Keratinocyte (primary cell): ENCODE measurements at regions not wholly inside any gene's neighbourhood (a gene's known extent, or its start where the extent isn't known, plus 50 kb on each side); places are given as distances from the start of the nearest gene placed in this dataset.

Source experiments
- DNase-seq: peaks from one replicate; pipeline ENCODE4 v3.0.0-alpha.2; 2011; ENCODE audit warnings: low read depth, missing footprints, low spot score
- FAIRE-seq: peaks from 2 replicates; lab custom pipeline; 2011; peaks lifted over from hg19 to GRCh38; lab: Jason Lieb, UNC
- H2AFZ ChIP-seq: 2 replicates; pipeline ENCODE4 v1.6.0; 2012; ENCODE audit warnings: low read length, control low read depth, inconsistent platforms; ENCODE audit not compliant: control insufficient read depth
- H3K27ac ChIP-seq: 2 replicates; pipeline ENCODE4 v1.5.1; 2011; ENCODE audit warnings: low read length; ENCODE audit not compliant: control insufficient read depth, insufficient read depth
- H3K27me3 ChIP-seq: 3 replicates; pipeline ENCODE4 v1.6.0; 2011; ENCODE audit warnings: low read length; ENCODE audit not compliant: control insufficient read depth, insufficient read depth; ENCODE audit errors: extremely low read depth
- H3K36me3 ChIP-seq, 2 experiments: 2 replicates in 1 of 2; 3 replicates in 1 of 2; pipeline ENCODE4 v1.5.1; 2011; ENCODE audit warnings: low read length in 2 of 2, mild to moderate bottlenecking in 1 of 2; ENCODE audit not compliant: control insufficient read depth in 2 of 2, insufficient read depth in 2 of 2; ENCODE audit errors: extremely low read depth in 1 of 2
- H3K4me1 ChIP-seq: 3 replicates; pipeline ENCODE4 v1.5.1; 2011; ENCODE audit warnings: low read length; ENCODE audit not compliant: control insufficient read depth, insufficient read depth; ENCODE audit errors: extremely low read depth
- H3K4me2 ChIP-seq: 3 replicates; pipeline ENCODE4 v1.6.0; 2011; ENCODE audit warnings: low read depth, low read length; ENCODE audit not compliant: control insufficient read depth, insufficient read depth; ENCODE audit errors: extremely low read depth
- H3K4me3 ChIP-seq, 3 experiments: fragments of 200-600 bp in 1 of 3; sonication (generic) in 1 of 3; 2 replicates in 2 of 3; 3 replicates in 1 of 3; pipeline ENCODE4 v1.5.1; 2011 to 2016; ENCODE audit warnings: low read length in 3 of 3, mild to moderate bottlenecking in 3 of 3, control low read depth in 2 of 3, inconsistent platforms in 1 of 3, low read depth in 1 of 3, mixed read lengths in 1 of 3, mixed run types in 1 of 3, moderate library complexity in 1 of 3; ENCODE audit not compliant: control insufficient read depth in 2 of 3, insufficient read depth in 2 of 3; ENCODE audit errors: extremely low read depth in 1 of 3
- H3K79me2 ChIP-seq: 2 replicates; pipeline ENCODE4 v1.6.0; 2012; ENCODE audit warnings: low read length; ENCODE audit not compliant: control insufficient read depth, insufficient read depth
- H3K9ac ChIP-seq: 3 replicates; pipeline ENCODE4 v1.6.0; 2011; ENCODE audit warnings: low read length; ENCODE audit not compliant: control insufficient read depth, insufficient read depth; ENCODE audit errors: extremely low read depth
- H3K9me1 ChIP-seq: 3 replicates; pipeline ENCODE4 v1.6.0; 2011; ENCODE audit warnings: low read length; ENCODE audit not compliant: control insufficient read depth, insufficient read depth; ENCODE audit errors: extremely low read depth
- H3K9me3 ChIP-seq: 2 replicates; pipeline ENCODE4 v1.5.1; 2012; ENCODE audit warnings: low read depth, low read length; ENCODE audit not compliant: control insufficient read depth
- H4K20me1 ChIP-seq: 3 replicates; pipeline ENCODE4 v1.6.0; 2011; ENCODE audit warnings: low read length; ENCODE audit not compliant: control insufficient read depth, insufficient read depth; ENCODE audit errors: extremely low read depth
- CTCF ChIP-seq, 3 experiments: IDR thresholded peaks in 1 of 3; conservative IDR thresholded peaks in 1 of 3; optimal IDR thresholded peaks in 1 of 3; 2 replicates in 2 of 3; 3 replicates in 1 of 3; pipeline versions ENCODE3 to v1.5.1; 2011; ENCODE audit warnings: low read length in 3 of 3, mild to moderate bottlenecking in 3 of 3, moderate library complexity in 2 of 3, control low read depth in 1 of 3, inconsistent platforms in 1 of 3; ENCODE audit not compliant: insufficient read depth in 2 of 3; ENCODE audit errors: extremely low read depth in 1 of 3
- EZH2 ChIP-seq: IDR thresholded peaks from one replicate; pipeline ENCODE4 v1.6.1; 2012; ENCODE audit warnings: inconsistent platforms, mild to moderate bottlenecking, low read length, moderate library complexity
- dilution Hi-C: fragments of 300-500 bp; cut with MboI; formaldehyde crosslinking; loops from one replicate; pipeline ENCODE4 v1.7.0; 2020; ENCODE audit warnings: low sequenced_read_pairs; ENCODE audit not compliant: extremely low pct_ligation_motif_present

GRCh38 chr6:151719070-151719469 is 88.4 kb upstream of the ESR1 start:
- H4K20me1 ChIP-seq, result no peaks in the 10 kb centered on the region
- H3K9me3 ChIP-seq, result no peaks in the 10 kb centered on the region
- H3K27me3 ChIP-seq, result no peaks in the 10 kb centered on the region
- no peaks in the 10 kb centered on the region for H3K9me1 ChIP-seq
- FAIRE-seq (no peak), DNase-seq (no peak)
- no peak overlapping the region for H3K27ac ChIP-seq
- no peak overlapping the region for H3K4me3 ChIP-seq
- H3K4me2 ChIP-seq, result no peak overlapping the region
- no peaks in the 10 kb centered on the region for H3K36me3 ChIP-seq
- dilution Hi-C loops, result no loop called here
- no peak for TF ChIP-seq EZH2
- no peak for TF ChIP-seq CTCF (optimal IDR thresholded peaks at IDR 0.05 in 1 of 3, IDR thresholded peaks at IDR 0.05 in 1 of 3, conservative IDR thresholded peaks at IDR 0.05 in 1 of 3; ENCODE audit: extremely low read depth in 1 of 3, insufficient read depth in 2 of 3, low read length in 3 of 3)
- H3K9ac ChIP-seq, result no peak overlapping the region
- H3K4me1 ChIP-seq, result no peaks in the 10 kb centered on the region
- H3K79me2 ChIP-seq, result no peaks in the 10 kb centered on the region
- no peak overlapping the region for H2AFZ ChIP-seq

GRCh38 chr6:151721146-151721545 is 86.3 kb upstream of the ESR1 start:
- no peak overlapping the region for H3K4me3 ChIP-seq
- H3K36me3 ChIP-seq, result no peaks in the 10 kb centered on the region
- H3K27me3 ChIP-seq, result no peaks in the 10 kb centered on the region
- H3K79me2 ChIP-seq, result no peaks in the 10 kb centered on the region
- no peaks in the 10 kb centered on the region for H3K4me1 ChIP-seq
- TF ChIP-seq EZH2, result no peak
- TF ChIP-seq CTCF (optimal IDR thresholded peaks at IDR 0.05 in 1 of 3, IDR thresholded peaks at IDR 0.05 in 1 of 3, conservative IDR thresholded peaks at IDR 0.05 in 1 of 3; ENCODE audit: extremely low read depth in 1 of 3, insufficient read depth in 2 of 3, low read length in 3 of 3), result no peak
- no peak overlapping the region for H3K4me2 ChIP-seq
- dilution Hi-C loops, result no loop called here
- FAIRE-seq (no peak), DNase-seq (no peak)
- H3K9me3 ChIP-seq, result no peaks in the 10 kb centered on the region
- no peak overlapping the region for H2AFZ ChIP-seq
- H3K9ac ChIP-seq, result no peak overlapping the region
- no peak overlapping the region for H3K27ac ChIP-seq
- no peaks in the 10 kb centered on the region for H4K20me1 ChIP-seq
- H3K9me1 ChIP-seq, result no peaks in the 10 kb centered on the region
